Activated CD8-positive, alpha-beta memory T cell treated with anti-CD3 and anti-CD28 coated beads for 1 hour (primary cell): ENCODE measurements at regions not wholly inside any gene's neighbourhood (a gene's known extent, or its start where the extent isn't known, plus 50 kb on each side); places are given as distances from the start of the nearest gene placed in this dataset.

Experiments
- DNase-seq, 2 donors: peaks; one replicate each; pipeline ENCODE4 v3.0.0-alpha.2; 2020; ENCODE audit warnings: low read depth in 1 of 2; ENCODE audit errors: extremely low read depth in 1 of 2

DNA sequence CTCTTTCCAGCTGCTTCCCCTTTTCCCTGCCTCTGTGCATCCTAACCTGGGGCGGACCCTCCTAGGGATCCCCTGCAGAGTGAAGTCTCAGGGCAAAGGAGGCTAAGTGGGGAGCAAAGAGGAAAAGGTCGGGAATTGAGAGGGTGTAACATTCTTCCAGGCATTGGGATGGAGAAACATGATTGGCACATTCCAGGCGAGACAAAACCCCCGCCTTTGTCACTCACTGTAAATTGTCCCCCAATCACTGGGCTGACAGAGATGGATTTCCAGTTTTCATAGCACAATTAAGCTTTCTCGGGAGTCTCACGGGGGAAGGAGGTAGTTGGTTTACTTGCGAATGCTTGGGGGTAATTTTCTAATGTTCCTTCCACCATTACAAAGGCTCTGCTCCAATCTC lies 74.9 kb downstream of the MIAT start:
- DNase-seq = no peak

DNA sequence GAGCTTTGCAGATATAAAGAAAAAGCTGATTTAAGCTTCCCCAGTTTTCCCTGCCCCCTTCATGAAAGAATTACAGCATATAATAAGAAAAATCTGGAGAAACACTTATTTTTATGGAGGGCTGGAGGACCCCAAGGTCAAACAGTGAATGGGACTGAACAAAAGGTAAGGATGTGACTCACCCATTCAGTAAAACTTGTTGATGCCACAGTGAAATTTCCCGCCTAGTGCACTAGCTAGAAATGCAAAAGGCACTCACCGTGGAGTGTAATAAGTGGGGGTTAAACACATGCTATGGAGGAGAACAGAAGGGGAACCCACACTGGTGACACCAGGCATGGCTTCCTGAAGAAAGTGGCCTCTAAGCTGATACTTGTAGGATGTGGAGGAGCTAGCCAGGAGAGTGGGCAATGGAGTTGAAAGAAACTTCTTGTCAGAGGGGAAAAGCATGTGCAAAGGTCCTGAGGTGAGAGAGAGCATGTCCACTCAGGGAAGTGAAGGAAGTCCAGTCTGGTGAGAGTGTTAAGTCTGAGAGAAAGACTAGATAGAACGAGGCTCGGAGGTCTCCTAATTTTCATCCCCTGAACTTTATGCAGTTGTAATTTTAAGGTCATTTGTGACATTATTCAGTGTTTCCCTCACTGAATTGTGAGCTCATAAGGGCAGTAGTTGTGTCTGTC lies 77.1 kb downstream of the MIAT start:
- DNase-seq = no peak

DNA sequence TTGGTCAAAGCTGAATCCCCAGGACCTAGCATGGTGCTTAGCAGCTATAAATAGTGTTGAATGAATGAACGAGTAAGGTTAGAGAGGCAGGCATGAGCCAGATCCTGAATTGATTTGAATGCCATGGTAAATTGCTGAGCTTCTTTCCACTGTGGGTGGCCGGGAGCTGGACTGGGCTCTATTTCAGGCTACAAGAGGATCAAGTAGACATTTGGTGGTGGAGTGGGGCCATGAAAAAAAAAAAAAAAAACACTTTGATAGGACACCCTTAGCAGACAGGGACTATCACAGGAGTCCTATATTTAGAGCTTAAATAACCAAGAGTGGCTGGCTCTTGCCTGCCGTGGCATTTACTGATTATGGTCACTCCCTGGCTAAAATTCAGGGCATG lies 77.6 kb downstream of the MIAT start:
- no peak for DNase-seq

DNA sequence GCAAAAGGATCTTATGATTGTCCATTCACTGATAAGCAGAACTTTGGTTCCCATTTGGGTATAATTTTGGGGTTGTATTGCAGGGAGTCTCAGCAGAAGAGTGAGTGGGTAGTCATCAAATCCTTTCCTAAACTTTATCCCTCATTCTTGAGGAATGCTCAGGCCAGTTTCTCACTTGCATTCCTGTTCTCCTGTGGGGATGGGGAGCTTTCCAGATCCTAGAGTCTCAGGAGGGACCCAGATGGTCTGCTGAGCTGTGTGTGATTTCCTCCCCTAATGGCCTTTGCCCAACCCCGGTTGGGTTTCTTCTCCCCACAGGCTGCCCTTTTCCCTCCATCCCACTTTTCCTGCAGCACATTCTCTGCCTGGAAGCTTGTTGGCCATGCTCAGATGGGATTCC lies 79.9 kb downstream of the MIAT start:
- DNase-seq = no peak

DNA sequence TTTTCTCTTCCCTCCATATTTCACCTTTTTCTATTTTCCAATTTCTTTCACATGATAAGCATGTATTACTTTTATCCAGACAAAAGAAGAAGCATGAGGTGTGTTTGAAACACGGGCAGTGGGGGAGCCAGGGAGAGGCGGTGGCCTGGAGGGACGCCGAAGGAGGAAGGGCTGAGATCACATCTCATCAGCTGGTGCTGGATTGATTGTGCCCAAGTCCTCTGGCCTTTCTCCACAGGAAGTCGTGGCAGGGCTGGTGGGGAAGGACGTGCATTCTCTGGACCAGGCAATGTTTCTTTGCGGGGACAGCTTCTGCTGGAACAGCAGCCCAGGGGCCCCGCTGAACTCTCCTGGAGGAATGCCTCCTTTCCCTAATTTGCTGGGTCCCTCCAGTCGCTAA lies 82.9 kb downstream of the MIAT start:
- no peak for DNase-seq

DNA sequence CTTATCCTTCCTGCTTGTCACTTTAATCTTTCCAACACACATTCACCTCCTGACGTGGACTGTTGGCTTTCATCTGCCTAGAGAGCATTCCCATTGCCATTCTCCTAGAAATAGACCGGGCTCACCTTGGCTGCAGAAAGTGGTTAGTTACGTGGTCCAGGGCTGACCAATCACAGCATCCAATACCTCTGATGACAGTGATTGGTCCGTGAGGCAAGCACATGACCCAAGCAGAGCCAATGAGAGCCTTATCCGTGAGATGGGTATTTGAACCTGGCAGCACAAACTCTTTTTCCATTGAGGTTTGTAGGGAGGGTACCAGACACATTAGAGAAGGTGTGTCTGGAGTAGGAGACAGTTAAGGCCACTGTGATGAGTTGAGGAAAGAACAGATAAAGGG lies 85.8 kb downstream of the MIAT start:
- no peak for DNase-seq

DNA sequence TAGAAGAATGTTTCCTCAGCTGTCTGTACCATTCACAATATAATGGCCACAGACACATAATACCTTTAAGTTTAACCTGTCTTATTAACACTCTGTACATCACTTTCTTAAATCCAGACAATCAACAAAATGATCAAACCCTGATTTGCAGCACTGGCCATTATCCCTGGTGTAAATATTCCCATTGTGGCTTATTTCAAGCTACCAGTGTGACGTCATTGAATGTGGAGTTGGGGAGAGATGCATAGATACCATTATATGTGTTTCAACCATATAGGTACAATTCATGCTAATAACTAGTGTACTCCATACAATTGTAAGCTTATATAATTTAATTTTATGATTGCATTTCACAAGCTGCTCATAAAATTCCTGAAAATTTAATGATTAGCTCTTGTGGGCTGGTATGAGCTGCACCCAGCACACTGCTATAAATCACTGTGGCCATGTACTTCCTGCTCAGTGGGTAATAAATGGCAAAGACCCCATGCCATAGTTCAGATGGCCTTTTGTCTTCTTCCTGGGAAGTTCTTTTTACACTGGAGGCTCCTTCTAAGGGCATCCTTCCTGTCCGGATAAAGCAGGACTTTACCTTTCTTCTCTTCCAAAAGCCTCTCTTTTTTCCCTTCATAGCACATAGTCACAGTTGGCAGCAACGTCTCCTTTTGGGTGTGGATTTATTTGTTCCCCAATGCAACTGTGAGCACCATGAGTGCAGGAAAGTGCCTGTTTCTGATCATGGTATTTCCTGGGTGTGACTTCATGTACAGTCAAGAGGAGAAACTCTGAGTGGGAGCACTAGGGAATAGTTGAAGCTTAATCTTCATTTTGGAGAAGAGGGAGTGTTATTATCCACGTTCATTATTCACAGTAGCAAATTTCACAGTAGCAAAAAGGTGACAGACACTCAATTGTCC lies 87.8 kb downstream of the MIAT start:
- DNase-seq = no peak

DNA sequence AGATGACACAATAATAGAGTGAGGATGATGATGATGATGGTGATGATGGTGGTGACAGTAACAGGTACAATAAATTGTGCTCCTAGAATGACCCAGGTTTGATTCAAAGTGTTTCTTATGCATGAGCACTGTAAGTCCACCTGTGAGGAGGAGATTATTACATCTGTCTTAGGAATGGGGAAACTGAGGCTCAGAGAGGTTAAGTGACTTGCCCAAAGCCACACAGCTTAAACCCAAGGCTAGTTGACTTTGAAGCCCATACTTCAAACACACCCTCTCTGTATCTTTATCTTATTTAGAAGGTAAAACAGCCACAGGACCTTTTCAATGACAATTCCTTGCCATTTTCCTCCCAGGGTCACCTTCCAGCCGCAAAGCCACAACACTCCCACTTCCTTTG lies 88.9 kb downstream of the MIAT start:
- DNase-seq = no peak

DNA sequence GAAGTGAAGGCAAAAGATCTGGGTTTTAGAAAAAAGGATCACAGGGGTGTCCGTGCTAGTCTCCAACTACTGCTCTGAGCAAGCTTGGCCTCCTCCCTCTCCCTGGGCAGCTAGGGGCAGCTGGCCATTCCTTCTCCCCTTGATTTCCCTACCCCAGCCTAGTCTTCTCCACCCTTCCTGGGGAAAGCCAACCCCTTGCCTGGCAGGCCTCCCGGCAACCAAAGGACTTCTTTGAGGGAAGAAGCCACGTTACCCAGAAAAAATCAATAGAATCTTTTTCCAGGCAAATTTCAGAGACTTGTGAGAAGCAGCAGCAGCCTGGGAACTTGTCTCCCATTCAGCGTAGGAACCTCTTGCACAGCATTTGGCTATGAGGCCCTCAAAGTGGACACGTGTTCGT lies 91.5 kb downstream of the MIAT start:
- no peak for DNase-seq

DNA sequence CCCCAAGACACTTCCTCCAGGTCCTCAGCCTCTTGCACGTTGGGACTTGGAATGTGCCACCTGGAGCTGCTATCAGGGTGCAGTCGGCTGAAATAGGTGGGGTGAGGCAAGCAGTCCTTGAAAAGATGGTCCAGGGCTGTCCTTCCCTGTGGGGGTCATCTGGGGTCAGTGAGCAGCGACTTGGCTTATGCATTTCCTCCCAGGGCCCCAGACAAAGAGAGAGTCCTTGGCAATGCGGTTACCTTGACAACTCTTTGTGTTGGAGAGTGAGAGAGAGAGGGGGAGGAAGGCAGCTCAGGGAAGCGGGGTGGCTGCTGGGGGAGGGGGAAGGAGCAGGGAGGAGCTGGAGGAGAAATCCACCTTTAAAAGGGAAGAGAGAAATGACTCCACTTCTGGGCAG lies 93.8 kb downstream of the MIAT start:
- no peak for DNase-seq

DNA sequence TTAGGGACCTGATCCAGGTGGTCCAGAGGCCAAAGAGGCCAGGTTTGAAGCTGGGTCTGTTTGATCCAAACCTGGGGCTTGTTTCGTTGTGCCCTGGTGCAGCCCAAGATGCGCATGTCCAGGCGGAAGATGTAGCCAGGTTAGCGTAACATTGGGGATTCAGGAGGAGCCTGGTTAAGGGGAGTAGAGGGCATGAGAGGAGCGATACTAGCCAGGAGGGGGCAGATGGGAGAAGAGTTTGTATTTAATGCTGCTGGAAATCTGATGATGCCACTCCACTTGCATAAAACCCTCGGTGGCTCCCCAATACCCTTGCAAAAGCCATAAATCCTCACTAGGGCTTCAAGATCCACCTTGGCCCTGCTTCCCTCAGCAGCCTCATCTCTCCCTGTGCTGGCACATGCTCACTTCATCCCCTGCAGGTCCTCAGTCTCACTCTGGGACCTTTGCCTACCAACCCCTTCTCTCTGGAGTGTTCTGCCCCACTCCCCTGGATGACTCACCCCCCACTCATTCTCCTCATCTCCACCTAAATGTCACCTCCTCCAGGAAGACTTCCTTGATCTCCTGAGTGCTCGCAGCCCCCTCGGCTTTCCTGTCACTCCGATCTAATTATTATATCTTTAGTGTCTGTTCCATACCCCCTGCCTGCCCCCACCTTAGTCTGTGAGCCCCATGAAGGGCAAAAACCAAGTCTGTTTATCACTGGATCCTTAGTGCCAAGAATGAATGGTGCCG lies 95.9 kb downstream of the MIAT start:
- no peak for DNase-seq

DNA sequence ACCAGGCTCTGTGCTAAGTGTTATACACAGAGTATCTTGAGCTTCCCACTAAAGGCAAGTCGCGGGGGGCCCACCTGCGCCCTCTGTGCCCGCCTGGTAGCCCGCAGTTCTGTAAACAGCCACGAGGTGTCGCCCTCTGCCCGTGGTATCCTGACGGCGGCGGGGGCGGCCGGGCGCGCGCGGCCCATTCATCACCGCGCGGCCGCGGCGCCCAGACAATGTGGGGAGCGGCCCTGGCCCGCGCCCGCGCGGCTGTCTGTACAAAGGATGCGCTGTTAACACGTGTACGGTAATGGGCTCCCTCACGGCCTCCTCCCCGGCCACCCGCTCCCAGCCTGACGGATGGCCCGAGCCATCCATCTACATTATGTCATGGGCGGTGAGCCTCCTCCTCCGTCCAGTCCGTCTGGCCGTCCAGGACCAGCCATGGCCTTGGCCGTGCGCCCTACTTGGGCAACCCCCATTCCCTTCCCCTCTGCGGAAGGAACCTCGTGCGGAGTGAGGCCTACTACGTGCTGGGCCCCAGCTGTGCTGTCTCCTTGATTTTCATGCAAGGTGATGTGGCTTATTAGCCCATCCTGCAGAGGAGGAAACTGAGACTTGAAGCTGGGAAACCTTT lies 99.4 kb downstream of the MIAT start:
- peak; percentile 3 to 10 for DNase-seq

DNA sequence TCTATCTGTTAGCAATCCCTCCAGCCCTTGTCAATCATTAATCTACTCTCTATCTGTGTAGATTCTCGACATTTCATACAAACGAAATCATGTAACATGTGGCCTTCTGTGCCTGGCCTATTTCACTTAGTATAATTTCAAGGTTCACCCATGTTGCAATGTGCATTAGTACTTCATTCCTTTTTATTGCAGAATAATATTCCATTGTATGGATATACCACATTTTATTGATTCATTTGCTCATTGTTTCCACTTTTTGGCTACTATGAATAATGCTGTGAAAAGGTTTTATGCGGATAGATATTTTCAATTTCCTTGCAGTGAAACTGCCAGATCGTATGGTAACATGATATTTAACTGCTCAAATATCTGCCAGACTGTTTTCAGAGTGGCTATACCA lies 100.1 kb downstream of the MIAT start:
- no peak for DNase-seq

DNA sequence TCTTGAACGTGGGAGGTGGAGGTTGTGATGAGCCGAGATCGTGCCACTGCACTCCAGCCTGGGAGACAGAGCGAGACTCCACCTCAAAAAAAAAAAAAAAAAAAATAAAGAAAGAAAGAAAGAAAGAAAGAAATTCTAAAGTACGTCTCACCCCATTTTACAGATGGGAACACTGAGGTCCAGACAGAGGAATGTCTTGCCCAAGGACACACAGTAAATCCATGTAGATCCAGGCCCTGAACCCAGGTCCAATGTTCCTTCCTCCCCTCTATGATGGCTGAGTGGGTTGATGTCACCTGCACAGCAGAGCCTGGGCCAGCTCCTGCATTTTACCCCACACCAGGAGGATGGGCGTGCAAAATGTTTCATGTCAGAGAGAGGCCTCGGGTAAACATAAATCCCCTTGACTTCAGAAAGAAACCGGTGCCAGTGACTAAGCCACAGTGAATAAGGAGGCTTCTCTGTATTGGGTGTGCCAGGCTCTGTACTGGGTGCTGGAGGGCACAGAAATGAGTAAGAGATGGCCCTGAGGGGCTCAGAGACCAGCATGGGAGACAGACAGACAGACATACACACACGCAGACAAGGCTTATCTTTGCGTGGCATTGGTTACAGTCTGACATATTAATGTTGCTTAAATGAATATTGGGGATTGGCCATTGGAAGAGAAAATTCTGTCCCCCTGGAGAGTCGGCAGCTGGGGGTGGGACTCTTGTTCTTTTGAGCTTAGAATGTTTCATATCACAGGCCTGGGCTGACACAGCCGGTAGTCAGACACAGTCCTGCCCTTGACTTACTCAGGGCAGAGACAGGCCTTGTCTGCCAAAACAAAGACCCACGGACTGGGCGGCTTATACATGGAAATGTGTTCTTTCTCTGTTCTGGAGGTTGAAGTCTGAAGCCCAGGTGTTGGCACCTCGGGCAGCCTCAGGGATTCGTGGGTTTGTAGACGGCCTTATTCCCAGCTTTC lies 105.4 kb downstream of the MIAT start:
- no peak for DNase-seq

DNA sequence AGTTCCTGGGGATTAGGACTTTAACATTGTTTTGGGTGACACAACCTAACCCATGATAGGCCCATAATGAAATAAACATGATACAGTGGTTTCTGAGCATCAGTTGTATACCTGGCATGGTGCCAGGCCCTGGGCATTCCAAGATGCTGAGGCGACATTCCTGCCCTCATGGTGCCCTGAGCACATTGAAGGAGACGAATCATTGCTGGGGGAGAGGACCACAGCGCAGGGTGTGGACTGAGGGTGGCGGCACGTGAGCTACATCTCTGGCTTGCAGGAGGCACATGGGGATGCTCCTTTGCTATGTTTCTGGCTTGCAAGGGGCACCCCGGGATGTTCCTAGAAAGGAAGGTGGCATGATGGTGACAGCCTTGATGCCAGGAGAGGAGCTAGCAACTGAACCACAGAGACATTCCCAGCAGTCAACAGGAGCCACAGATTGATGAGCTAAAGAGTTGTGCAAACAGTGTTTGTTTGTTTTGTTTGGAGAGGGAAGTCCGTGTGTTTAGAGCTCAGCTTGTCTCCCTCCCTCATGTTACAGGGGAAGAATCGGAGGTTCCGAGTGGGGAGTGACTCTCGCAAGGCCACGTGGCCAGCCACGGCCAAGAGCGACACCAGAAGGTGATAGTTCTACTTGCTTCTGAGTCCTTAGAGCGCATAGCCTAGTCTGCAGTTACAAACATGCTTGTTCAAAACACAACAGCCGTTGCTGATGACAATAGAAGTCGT lies 106.4 kb downstream of the MIAT start:
- no peak for DNase-seq

DNA sequence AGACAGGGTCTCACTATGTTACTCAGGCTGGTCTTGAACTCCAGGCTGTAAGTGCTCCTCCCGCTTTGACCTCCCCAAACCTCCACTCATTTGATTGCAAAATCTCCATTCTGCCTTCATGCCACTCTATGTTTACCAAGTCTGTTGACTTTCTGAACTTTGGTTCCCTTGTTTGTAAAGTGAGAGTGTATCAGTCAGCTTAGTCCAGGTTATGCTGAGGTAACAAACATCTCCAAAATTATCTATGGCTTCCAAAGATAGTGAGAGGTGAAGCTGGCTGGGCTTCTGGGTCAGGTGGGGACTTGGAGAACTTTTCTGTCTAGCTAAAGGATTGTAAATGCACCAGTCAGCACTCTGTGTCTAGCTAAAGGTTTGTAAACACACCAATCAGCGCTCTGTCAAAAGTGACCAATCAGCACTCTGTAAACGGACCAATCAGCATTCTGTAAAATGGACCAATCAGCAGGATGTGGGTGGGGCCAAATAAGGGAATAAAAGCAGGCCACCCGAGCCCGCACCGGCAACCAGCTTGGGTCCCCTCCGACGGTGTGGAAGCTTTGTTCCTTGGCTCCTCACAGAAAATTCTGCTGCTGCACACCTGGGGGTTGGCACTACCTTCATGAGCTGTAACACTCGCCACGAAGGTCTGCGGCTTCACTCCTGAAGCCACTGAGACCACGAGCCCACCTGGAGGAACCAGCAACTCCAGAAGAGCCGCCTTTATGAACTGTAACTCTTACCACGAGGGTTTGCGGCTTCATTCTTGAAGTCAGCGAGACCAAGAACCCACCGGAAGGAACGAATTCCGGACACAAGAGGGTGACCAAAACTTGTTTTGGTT lies 109.3 kb downstream of the MIAT start:
- no peak for DNase-seq

DNA sequence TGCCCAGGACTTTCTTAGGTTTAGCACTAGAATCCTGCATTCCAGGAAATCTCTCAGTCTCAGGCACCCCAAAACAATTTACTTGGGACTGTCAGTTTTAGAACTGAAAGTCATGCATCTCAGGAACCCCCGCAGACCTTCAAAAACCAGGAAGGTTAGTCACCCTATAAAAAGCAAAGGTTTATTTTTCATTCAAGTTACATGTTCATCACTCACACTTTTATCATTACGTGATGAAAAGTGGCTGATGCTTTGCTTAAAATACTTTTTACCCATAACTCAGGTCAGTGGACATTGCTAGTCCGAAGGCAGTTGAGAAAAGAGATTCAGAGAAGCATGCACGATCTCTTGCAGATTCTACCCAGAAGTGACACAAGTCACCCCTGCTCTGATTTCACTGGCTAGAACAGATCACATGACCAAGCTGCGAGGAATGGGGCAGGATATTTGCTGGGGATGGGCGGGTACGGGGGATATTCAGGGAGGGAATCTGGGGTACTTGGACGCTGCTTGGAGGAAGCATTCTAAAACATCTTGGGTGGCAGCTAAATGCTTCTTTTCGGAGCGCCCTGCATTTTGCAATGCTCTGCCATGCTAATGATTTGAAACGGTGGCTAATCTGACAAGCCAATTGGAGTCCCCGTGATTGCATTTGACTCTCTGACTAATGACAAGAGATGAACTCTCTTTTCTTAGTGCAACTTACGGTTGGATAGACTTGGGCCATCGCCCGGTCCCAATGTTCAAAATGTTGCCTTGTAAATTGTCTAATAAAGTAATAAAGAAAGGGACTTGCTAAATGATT lies 110.2 kb downstream of the MIAT start:
- no peak for DNase-seq

DNA sequence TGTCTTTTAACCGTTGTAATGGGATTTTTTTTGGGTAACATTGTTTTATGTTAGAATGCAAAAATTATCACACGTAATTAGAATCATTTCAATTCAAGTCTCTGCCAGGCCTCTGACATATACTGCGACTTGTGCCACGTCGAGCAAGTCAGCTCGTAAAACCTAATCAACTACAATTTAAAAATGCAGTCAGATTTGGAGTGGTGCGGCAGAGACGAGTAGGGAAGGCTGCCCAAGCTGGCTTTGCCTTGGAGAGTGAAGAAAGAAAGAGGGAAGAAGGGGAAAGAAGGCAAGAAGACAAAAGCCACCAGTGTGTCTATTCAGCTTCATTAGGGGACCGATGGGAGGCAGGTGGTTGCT lies 110.7 kb downstream of the MIAT start:
- no peak for DNase-seq
